ENCODE measurements at regions not wholly inside any gene's neighbourhood (a gene's known extent, or its start where the extent isn't known, plus 50 kb on each side); places are given as distances from the start of the nearest gene placed in this dataset.
A peak's percentile ranks its signal among the peaks of the same experiment; 100 is the strongest.

- Mint-ChIP-seq H3K4me3 (no peak overlapping the region), H3K9me3 (no peaks in the 10 kb centered on the region), H3K27ac (no peak overlapping the region), H3K4me1 (no peaks in the 10 kb centered on the region), H3K36me3 (ENCODE audit: low read depth) (no peaks in the 10 kb centered on the region), H3K27me3 (peaks cover 46% of the 10 kb centered on the region)
- no peak for ATAC-seq (replicated peaks)
Measured at GRCh38 chr10:123570051-123570897, 95.9 kb upstream of the GPR26 start.

- ATAC-seq (replicated peaks), result no peak
- no peak overlapping the region for H3K4me3 Mint-ChIP-seq
- H3K36me3 Mint-ChIP-seq (ENCODE audit: low read depth), result no peaks in the 10 kb centered on the region
- no peaks in the 10 kb centered on the region for H3K9me3 Mint-ChIP-seq
- H3K27ac Mint-ChIP-seq, result no peak overlapping the region
- peaks cover 44% of the 10 kb centered on the region for H3K27me3 Mint-ChIP-seq
- H3K4me1 Mint-ChIP-seq, result no peaks in the 10 kb centered on the region
Measured at GRCh38 chr10:123570898-123571515, 95.1 kb upstream of the GPR26 start.

DNA sequence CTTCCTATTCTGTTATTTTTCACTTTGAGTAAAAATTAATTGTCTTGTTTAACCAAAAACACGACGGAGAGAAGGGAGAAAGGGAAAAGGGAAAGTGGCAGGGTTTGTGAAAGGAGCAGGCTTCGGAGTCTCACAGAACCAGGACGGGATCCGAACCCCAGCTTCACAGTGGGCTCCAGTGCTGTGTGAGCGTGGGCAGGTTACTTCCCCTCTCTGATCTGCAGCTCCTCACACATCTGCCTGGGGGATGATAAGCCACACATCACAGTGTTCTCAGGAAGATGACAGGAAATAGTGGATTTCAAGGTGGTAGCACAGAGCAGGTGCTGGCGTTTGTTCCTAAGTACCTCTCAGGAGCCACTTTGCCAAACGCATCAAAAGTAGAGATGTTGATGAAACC is 94.2 kb upstream of the GPR26 start:
- H3K27me3 Mint-ChIP-seq, result peaks cover 37% of the 10 kb centered on the region
- no peak for ATAC-seq (replicated peaks)
- no peaks in the 10 kb centered on the region for H3K36me3 Mint-ChIP-seq (ENCODE audit: low read depth)
- no peaks in the 10 kb centered on the region for H3K4me1 Mint-ChIP-seq
- no peaks in the 10 kb centered on the region for H3K9me3 Mint-ChIP-seq
- H3K27ac Mint-ChIP-seq, result no peak overlapping the region
- no peak overlapping the region for H3K4me3 Mint-ChIP-seq

GRCh38 chr10:123573236-123574108 is 92.7 kb upstream of the GPR26 start:
- H3K27me3 Mint-ChIP-seq, result peaks cover 24% of the 10 kb centered on the region
- peak; percentile 50 for ATAC-seq (replicated peaks)
- no peak overlapping the region for H3K27ac Mint-ChIP-seq
- H3K4me1 Mint-ChIP-seq, result no peaks in the 10 kb centered on the region
- H3K4me3 Mint-ChIP-seq, result no peak overlapping the region
- no peaks in the 10 kb centered on the region for H3K9me3 Mint-ChIP-seq
- H3K36me3 Mint-ChIP-seq (ENCODE audit: low read depth), result no peaks in the 10 kb centered on the region

GRCh38 chr10:123574109-123574698 is 92.0 kb upstream of the GPR26 start:
- Mint-ChIP-seq H3K27ac (no peak overlapping the region), H3K4me3 (no peak overlapping the region), H3K36me3 (ENCODE audit: low read depth) (no peaks in the 10 kb centered on the region), H3K9me3 (no peaks in the 10 kb centered on the region), H3K4me1 (no peaks in the 10 kb centered on the region), H3K27me3 (peaks cover 17% of the 10 kb centered on the region)
- ATAC-seq (replicated peaks), result no peak

- peaks cover 19% of the 10 kb centered on the region for H3K27me3 Mint-ChIP-seq
- H3K36me3 Mint-ChIP-seq (ENCODE audit: low read depth), result no peaks in the 10 kb centered on the region
- no peak overlapping the region for H3K27ac Mint-ChIP-seq
- H3K4me3 Mint-ChIP-seq, result no peak overlapping the region
- ATAC-seq (replicated peaks), result no peak
- no peaks in the 10 kb centered on the region for H3K9me3 Mint-ChIP-seq
- no peaks in the 10 kb centered on the region for H3K4me1 Mint-ChIP-seq
Measured at GRCh38 chr10:123575105-123575504, 91.0 kb upstream of the GPR26 start.

- H3K27ac Mint-ChIP-seq, result no peak overlapping the region
- peaks cover 27% of the 10 kb centered on the region for H3K27me3 Mint-ChIP-seq
- no peaks in the 10 kb centered on the region for H3K4me1 Mint-ChIP-seq
- no peaks in the 10 kb centered on the region for H3K36me3 Mint-ChIP-seq (ENCODE audit: low read depth)
- H3K4me3 Mint-ChIP-seq, result no peak overlapping the region
- H3K9me3 Mint-ChIP-seq, result no peaks in the 10 kb centered on the region
- no peak for ATAC-seq (replicated peaks)
Measured at GRCh38 chr10:123576706-123577105, 89.4 kb upstream of the GPR26 start.

- no peaks in the 10 kb centered on the region for H3K4me1 Mint-ChIP-seq
- H3K4me3 Mint-ChIP-seq, result no peak overlapping the region
- no peak for ATAC-seq (replicated peaks)
- no peak overlapping the region for H3K27ac Mint-ChIP-seq
- H3K27me3 Mint-ChIP-seq, result peaks cover 23% of the 10 kb centered on the region
- H3K36me3 Mint-ChIP-seq (ENCODE audit: low read depth), result no peaks in the 10 kb centered on the region
- no peaks in the 10 kb centered on the region for H3K9me3 Mint-ChIP-seq
Measured at GRCh38 chr10:123577921-123578461, 88.2 kb upstream of the GPR26 start.

DNA sequence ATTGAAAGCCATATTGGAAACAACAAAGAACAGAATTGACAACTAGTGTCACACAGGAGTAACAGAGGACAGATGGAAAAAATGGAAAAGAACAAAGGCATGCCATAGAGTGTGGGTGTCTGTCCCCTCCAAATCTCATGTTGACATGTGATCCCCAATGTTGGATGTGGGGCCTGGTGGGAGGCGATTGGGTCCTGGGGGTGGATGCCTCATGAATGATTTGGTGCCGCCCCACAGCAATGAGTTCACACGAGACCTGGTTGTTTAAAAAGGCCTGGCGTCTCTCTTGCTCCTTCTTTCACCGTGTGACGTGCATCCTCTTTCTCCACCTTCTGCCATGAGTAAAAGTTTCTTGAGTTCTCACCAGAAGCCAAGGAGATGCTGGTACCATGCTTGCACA is 87.4 kb upstream of the GPR26 start:
- no peak for ATAC-seq (replicated peaks)
- no peak overlapping the region for H3K27ac Mint-ChIP-seq
- no peaks in the 10 kb centered on the region for H3K4me1 Mint-ChIP-seq
- no peak overlapping the region for H3K4me3 Mint-ChIP-seq
- H3K27me3 Mint-ChIP-seq, result peaks cover 26% of the 10 kb centered on the region
- H3K36me3 Mint-ChIP-seq (ENCODE audit: low read depth), result no peaks in the 10 kb centered on the region
- H3K9me3 Mint-ChIP-seq, result no peaks in the 10 kb centered on the region

DNA sequence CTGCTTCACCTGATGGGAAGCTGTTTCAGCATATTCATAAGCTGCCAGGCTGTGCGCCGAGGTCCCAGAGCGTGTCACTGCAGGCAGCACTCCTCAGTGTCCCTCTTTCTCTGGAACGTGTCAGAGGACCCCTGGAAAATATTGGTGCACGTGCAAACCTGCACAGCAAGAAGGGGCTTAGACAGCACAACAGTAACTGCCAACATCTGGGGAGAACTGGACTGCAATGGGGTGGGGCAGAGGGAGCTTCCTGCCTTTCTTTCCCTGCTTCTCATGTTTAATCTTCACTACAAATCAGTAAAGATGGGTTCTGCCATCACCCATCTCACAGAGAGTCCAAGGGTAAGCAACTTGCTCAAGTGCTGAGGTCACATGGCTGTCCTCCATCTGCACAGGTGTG is 86.5 kb upstream of the GPR26 start:
- Mint-ChIP-seq H3K36me3 (ENCODE audit: low read depth) (no peaks in the 10 kb centered on the region), H3K27me3 (peaks cover 25% of the 10 kb centered on the region), H3K4me3 (no peak overlapping the region), H3K4me1 (no peaks in the 10 kb centered on the region), H3K27ac (no peak overlapping the region), H3K9me3 (no peaks in the 10 kb centered on the region)
- ATAC-seq (replicated peaks), result no peak

GRCh38 chr10:123580426-123580825 is 85.7 kb upstream of the GPR26 start:
- Mint-ChIP-seq H3K27ac (no peak overlapping the region), H3K9me3 (no peaks in the 10 kb centered on the region), H3K4me3 (no peak overlapping the region), H3K4me1 (no peaks in the 10 kb centered on the region), H3K36me3 (ENCODE audit: low read depth) (no peaks in the 10 kb centered on the region), H3K27me3 (peaks cover 32% of the 10 kb centered on the region)
- no peak for ATAC-seq (replicated peaks)

- no peaks in the 10 kb centered on the region for H3K9me3 Mint-ChIP-seq
- peaks cover 32% of the 10 kb centered on the region for H3K27me3 Mint-ChIP-seq
- no peak for ATAC-seq (replicated peaks)
- no peak overlapping the region for H3K27ac Mint-ChIP-seq
- no peaks in the 10 kb centered on the region for H3K36me3 Mint-ChIP-seq (ENCODE audit: low read depth)
- no peaks in the 10 kb centered on the region for H3K4me1 Mint-ChIP-seq
- H3K4me3 Mint-ChIP-seq, result no peak overlapping the region
Measured at GRCh38 chr10:123581656-123582055, 84.5 kb upstream of the GPR26 start.

- no peaks in the 10 kb centered on the region for H3K36me3 Mint-ChIP-seq (ENCODE audit: low read depth)
- H3K27ac Mint-ChIP-seq, result no peak overlapping the region
- H3K9me3 Mint-ChIP-seq, result no peaks in the 10 kb centered on the region
- H3K4me1 Mint-ChIP-seq, result no peaks in the 10 kb centered on the region
- H3K4me3 Mint-ChIP-seq, result no peak overlapping the region
- no peak for ATAC-seq (replicated peaks)
- peaks cover 32% of the 10 kb centered on the region for H3K27me3 Mint-ChIP-seq
Measured at GRCh38 chr10:123582084-123582989, 83.8 kb upstream of the GPR26 start.

Data from activated T-helper 17 cell treated with anti-CD3 and anti-CD28 coated beads, Interleukin-2, amount 50 U/mL, for 72 hours (primary cell).